GM21390 (cell line): ENCODE measurements at regions not wholly inside any gene's neighbourhood (a gene's known extent, or its start where the extent isn't known, plus 50 kb on each side); places are given as distances from the start of the nearest gene placed in this dataset.

Source experiments
- ATAC-seq: cut with Tn5 transposase; IDR thresholded peaks from one replicate; pipeline ENCODE4 v1.9.1; 2021; ENCODE audit not compliant: unreplicated experiment

DNA sequence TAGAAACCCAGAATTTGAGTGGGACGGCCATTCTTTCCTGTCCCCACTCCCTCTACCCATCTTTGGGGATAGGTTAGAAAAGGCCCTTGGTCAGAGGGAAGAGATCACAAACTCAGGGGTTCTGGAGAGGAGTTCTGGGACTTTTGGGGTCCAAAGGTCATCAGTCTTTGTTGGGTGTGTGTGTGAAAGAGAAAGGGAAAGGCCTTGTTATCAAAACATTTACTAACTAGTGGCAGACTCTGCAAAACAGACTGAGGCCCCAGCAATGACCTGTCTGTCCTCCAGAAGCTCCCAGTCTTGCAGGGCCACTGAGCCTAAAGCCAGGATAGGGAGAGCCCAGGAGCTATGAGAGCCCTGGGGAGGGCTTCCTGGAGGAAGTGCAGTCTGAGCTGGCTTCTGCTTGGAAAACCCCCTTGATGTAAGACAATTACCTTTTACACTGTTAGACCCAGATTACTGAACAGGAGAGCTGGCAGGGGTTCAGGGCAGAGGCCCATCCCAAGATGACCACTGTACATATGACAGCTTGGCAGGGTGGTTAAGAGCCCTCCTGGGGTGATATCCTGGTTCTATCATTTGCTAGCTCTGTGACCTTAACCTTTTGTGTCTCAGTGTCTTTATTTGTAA lies 429.1 kb upstream of the CCDC196 start:
- no peak for ATAC-seq

- no peak for ATAC-seq
Measured at GRCh38 chr14:66065188-66065587, 421.0 kb upstream of the CCDC196 start.

DNA sequence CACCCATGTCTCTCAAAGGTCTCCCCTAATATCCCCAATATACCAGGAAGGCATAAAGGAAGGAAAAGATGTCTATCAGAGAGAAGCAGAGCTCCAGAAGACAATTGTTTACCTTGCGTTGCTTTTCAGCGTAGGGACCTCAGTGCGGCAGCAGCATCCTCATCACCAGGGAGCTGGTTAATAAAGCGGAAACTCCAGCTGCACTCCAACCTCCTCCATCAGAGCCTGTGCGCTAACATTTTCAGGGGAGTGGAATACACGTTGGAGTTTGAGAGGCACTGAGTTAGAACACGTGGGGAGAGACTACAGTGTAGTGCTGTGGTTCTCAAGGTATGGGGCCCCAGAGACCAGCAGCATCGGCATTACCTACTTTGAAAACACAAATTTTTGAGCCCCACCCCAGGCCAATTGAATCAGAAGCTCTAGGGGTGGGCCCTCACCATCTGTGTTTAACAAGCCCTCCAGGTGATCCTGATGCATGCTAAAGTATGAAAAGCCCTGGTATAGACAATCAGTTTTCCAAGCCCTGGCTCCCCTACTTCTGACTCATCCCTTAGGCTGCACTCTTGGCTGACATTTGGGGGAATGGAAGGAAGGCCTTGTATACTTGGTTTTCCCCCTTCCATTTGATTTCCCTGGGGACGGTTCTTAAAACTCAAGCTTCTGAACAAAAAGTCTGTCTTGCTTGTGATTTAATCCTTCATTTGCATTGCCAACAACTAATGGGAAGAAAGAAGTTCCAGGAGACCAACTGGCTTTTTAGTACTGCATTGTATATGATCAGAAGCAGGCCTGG lies 419.0 kb upstream of the CCDC196 start:
- ATAC-seq = no peak

DNA sequence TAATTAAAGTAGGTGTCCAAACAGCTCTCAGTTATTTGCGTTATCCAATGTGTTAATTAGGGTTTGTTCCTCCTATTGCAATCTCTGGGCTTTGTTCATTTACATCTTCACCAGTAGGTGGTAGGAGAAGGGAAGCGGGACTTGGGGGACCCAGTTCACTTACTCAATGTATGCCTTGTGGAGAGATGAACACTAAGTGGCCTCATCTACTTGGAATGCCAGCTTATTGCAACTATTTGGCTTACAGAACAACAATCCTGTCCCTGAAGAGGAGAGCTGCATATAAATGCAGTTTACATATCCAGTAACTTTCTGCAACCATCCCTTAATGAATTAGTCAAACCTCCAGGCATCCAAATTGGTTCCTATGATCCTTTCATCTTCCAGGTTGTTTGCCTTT lies 417.1 kb upstream of the CCDC196 start:
- no peak for ATAC-seq

- no peak for ATAC-seq
Measured at GRCh38 chr14:66069830-66070541, 416.2 kb upstream of the CCDC196 start.

DNA sequence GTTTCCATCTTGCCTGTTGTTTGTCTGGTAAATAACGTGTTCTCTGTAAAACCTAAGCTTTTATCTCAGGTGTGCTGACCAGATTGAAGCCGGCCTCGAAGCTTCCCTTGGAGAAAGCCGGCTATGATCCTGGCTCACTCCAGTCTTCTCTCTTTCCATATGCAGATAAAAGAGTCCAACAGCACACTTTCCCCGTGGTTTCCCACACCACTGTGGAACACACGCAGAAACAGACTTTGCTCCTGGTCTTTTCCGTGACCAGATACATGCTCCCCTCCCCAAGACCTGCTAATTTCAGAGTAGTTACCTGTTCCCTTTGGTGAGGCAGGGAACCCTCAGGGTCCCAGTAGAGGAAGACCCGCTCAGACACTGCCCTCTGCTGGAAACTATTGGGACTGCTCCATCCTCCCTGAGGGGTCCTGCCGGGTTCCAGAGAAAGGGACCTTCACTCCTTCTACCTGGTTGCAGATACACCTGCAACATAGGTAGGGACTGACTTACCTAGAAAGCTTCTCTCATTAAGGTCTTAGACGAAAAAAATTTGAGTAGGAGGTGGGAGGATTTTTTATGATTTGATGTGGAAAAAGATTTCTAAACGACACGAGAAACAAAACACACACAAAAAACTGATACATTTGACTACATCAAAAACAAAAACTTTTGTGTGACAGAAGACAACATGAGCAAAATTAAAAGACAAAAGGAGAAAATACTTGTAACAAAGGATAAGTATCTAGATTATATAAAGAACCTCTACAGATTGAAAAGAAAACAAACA lies 415.4 kb upstream of the CCDC196 start:
- ATAC-seq = no peak

- ATAC-seq = no peak
Measured at GRCh38 chr14:66072190-66073084, 413.7 kb upstream of the CCDC196 start.

GRCh38 chr14:66074537-66074936 lies 411.6 kb upstream of the CCDC196 start:
- no peak for ATAC-seq

- no peak for ATAC-seq
Measured at GRCh38 chr14:66076176-66076575, 410.0 kb upstream of the CCDC196 start.

DNA sequence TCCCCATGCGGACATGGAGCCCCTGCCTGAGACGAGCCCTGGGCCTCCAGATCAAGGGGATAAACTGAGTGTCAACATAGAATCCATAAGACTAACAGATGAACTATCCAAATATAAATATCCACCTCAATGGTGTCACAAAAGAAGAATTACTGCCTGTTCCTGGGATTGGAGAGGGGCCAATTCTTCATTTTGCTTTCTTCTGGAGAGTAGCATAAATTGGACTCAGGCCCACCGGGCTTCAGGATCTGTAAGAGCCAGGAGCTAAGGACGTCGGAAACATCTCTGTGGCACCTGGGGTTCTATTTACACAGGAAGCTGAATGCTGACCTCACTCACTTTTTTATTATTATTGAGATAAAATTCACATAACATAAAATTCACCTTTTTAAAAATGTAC lies 408.2 kb upstream of the CCDC196 start:
- ATAC-seq = no peak

- ATAC-seq = no peak
Measured at GRCh38 chr14:66081594-66082376, 404.4 kb upstream of the CCDC196 start.

DNA sequence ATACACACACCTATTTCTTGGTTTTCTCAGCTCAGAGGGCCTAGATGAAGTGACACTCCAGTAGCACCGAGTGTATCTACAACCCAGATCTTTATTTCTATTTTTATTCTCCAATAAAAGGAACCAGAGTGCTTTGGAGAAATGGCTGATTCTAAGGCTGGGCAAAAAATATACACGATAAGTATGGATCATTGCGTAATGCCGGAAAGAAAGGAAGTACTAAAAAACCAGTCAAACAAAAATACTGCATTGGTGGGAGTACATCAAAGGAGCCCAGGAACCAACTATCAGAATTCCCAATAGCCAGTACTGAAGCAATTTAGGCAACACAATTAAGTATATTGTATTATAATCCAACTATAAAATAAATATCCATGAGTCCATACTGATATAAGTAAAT lies 400.9 kb upstream of the CCDC196 start:
- ATAC-seq = no peak

DNA sequence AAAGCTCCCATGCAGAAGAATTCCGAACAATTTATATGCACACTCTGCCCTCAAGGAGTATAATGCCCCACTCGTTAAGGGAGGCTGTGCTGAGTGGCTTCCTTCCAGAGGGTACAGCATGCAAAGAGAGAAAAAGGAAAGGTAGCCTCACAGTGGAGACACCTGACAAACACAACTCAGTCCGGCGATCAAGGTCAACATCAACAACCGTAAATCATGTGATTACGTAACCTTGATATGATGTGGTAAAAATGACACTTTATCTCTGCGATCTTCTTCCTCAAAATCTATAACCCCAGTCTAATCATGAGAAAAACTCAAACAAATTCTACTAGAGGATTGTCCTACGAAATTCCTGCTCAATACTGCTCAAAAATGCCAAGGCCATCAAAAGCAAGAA lies 400.5 kb upstream of the CCDC196 start:
- no peak for ATAC-seq

GRCh38 chr14:66087231-66087630 lies 398.9 kb upstream of the CCDC196 start:
- no peak for ATAC-seq

DNA sequence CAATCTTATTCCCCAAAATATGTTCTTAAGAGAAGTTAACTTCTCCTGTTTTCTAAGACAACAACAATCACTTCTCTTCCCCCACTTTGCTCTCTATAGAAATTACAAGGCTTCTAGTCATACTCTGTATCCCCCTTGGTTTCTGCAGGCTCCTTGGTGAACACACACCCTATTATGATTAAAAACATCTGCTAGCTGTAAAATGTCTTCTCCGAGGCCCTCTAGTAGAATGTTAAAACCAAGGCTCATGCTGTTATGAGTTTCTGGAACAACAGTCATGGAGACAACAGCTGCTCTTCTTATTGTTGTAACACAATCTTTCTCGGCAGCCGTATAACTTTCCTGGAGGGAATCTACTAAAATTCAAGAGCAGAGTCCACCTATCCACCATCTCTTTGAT lies 397.5 kb upstream of the CCDC196 start:
- ATAC-seq = no peak

DNA sequence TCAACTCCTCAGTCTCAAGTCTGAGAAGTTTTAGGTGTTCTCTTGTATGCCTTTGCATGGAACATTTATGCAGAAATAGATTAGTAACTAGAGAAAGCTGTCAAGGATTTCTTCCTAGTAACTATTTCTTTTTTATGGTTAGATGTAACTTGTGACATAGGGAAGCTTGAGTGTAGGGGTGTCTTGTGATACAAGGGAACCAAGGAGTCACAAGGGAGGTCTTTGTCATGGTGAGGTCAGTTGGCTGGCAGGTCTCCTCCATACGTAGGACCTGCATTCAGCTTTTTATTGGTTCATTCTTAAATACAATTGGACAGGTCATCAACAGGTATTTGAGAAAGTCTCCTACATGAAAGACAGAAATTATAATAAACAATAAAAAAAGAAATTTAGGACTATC lies 394.0 kb upstream of the CCDC196 start:
- ATAC-seq = no peak

- no peak for ATAC-seq
Measured at GRCh38 chr14:66092748-66093147, 393.4 kb upstream of the CCDC196 start.

- no peak for ATAC-seq
Measured at GRCh38 chr14:66094001-66094727, 392.0 kb upstream of the CCDC196 start.

DNA sequence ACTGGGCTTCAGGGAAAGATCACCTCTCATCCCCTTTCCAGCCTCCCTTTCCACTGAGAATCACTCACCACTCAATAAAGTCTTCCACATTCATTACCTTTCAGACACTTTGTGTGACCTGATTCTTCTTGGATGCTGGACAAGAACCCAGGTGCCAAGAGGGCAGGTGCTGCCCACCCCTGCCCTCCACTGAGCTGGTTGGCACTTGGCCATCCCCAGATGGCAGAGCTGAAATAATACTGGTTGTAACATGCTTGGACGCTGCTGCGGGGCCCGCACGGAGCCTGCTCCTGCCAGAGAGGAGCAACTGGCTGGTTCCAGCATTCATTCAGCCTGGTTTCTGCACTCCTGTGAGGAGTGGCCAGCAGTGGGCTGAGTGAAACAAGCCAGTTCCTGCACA lies 386.7 kb upstream of the CCDC196 start:
- no peak for ATAC-seq
